ENCODE measurements at regions not wholly inside any gene's neighbourhood (a gene's known extent, or its start where the extent isn't known, plus 50 kb on each side); places are given as distances from the start of the nearest gene placed in this dataset.
A peak's percentile ranks its signal among the peaks of the same experiment; 100 is the strongest.

- Histone ChIP-seq H3K27me3 (ENCODE audit: control insufficient read depth in 3 of 3, insufficient read depth in 3 of 3, low read length in 2 of 3) (peaks cover 0 to 4% (median 0%) of the 10 kb centered on the region in 3 donors), H3K4me3 (no peak overlapping the region), H3K9ac (ENCODE audit: insufficient read depth in 1 of 2, low read length in 2 of 2) (no peak overlapping the region), H3K4me1 (ENCODE audit: control insufficient read depth in 5 of 5, insufficient read depth in 5 of 5, low read length in 5 of 5) (peaks cover 0 to 6% (median 0%) of the 10 kb centered on the region in 5 donors), H3K9me3 (ENCODE audit: control insufficient read depth in 4 of 4, insufficient read depth in 3 of 4, low read length in 3 of 4) (peaks cover 0 to 2% (median 0%) of the 10 kb centered on the region in 4 donors), H3K27ac (ENCODE audit: low read depth in 1 of 2, low read length in 1 of 2) (no peak overlapping the region), H3K36me3 (ENCODE audit: control insufficient read depth in 4 of 4, insufficient read depth in 4 of 4, low read length in 4 of 4) (no peaks in the 10 kb centered on the region)
- ATAC-seq (ENCODE audit: insufficient read depth, low FRiP score): no peak
- no peak for TF ChIP-seq CTCF (IDR thresholded peaks at IDR 0.05; ENCODE audit: control extremely low read depth, extremely low read depth)
- peak; percentile 5 to 27 (median 15) for DNase-seq
- WGBS, 2 donors: 40 to 45% methylated on average over 19 of the region's 19 CpGs
Observed at GRCh38 chr9:119961774-119962424, 592.7 kb upstream of the BRINP1 start.

- TF ChIP-seq CTCF (IDR thresholded peaks at IDR 0.05; ENCODE audit: control extremely low read depth, extremely low read depth): no peak
- Histone ChIP-seq H3K9ac (ENCODE audit: insufficient read depth in 1 of 2, low read length in 2 of 2) (no peak overlapping the region), H3K9me3 (ENCODE audit: control insufficient read depth in 4 of 4, insufficient read depth in 3 of 4, low read length in 3 of 4) (peaks cover 0 to 2% (median 0%) of the 10 kb centered on the region in 4 donors), H3K36me3 (ENCODE audit: control insufficient read depth in 4 of 4, insufficient read depth in 4 of 4, low read length in 4 of 4) (no peaks in the 10 kb centered on the region), H3K4me1 (ENCODE audit: control insufficient read depth in 5 of 5, insufficient read depth in 5 of 5, low read length in 5 of 5) (peaks cover 0 to 6% (median 0%) of the 10 kb centered on the region in 5 donors), H3K4me3 (no peak overlapping the region), H3K27ac (ENCODE audit: low read depth in 1 of 2, low read length in 1 of 2) (no peak overlapping the region), H3K27me3 (ENCODE audit: control insufficient read depth in 3 of 3, insufficient read depth in 3 of 3, low read length in 2 of 3) (peaks cover 0 to 4% (median 0%) of the 10 kb centered on the region in 3 donors)
- 74 to 79% methylated on average over 6 of the region's 6 CpGs for WGBS, 2 donors
- DNase-seq (no peak), ATAC-seq (ENCODE audit: insufficient read depth, low FRiP score) (no peak)
Observed at GRCh38 chr9:119959846-119960545, 590.8 kb upstream of the BRINP1 start.

- WGBS, 2 donors: 64 to 72% methylated on average over 2 of the region's 2 CpGs
- DNase-seq (no peak), ATAC-seq (ENCODE audit: insufficient read depth, low FRiP score) (no peak)
- H3K4me3 ChIP-seq: no peak overlapping the region
- H3K9me3 ChIP-seq (ENCODE audit: control insufficient read depth in 4 of 4, insufficient read depth in 3 of 4, low read length in 3 of 4): peaks cover 0 to 2% (median 0%) of the 10 kb centered on the region in 4 donors
- H3K9ac ChIP-seq (ENCODE audit: insufficient read depth in 1 of 2, low read length in 2 of 2): no peak overlapping the region
- no peaks in the 10 kb centered on the region for H3K4me1 ChIP-seq (ENCODE audit: control insufficient read depth in 5 of 5, insufficient read depth in 5 of 5, low read length in 5 of 5)
- no peak for TF ChIP-seq CTCF (IDR thresholded peaks at IDR 0.05; ENCODE audit: control extremely low read depth, extremely low read depth)
- H3K27me3 ChIP-seq (ENCODE audit: control insufficient read depth in 3 of 3, insufficient read depth in 3 of 3, low read length in 2 of 3): no peaks in the 10 kb centered on the region
- H3K36me3 ChIP-seq (ENCODE audit: control insufficient read depth in 4 of 4, insufficient read depth in 4 of 4, low read length in 4 of 4): no peaks in the 10 kb centered on the region
- H3K27ac ChIP-seq (ENCODE audit: low read depth in 1 of 2, low read length in 1 of 2): no peak overlapping the region
Observed at GRCh38 chr9:119956111-119956510, 586.9 kb upstream of the BRINP1 start.

All from lung (tissue), 11 donors.